OCI-LY3 (cell line): ENCODE measurements at regions not wholly inside any gene's neighbourhood (a gene's known extent, or its start where the extent isn't known, plus 50 kb on each side); places are given as distances from the start of the nearest gene placed in this dataset.

Source experiments
- H2AFZ ChIP-seq: fragments of 200-600, 300-600 bp; shearing (Covaris generic); 2 replicates; pipeline ENCODE4 v1.6.0; 2014; ENCODE audit warnings: antibody characterized with exemption, low read depth, low read length
- H3K27ac ChIP-seq: fragments of 200-600, 300-600 bp; sonication (generic); 2 replicates; pipeline ENCODE4 v1.5.1; 2014; ENCODE audit warnings: mild to moderate bottlenecking, low read length, moderate library complexity, mixed read lengths
- H3K27me3 ChIP-seq: fragments of 200-600, 300-600 bp; sonication (generic); 2 replicates; pipeline ENCODE4 v1.6.1; 2014; ENCODE audit warnings: low read depth, low read length, mixed read lengths
- H3K36me3 ChIP-seq: fragments of 200-600, 300-600 bp; sonication (generic); replicated peaks from 2 replicates; pipeline ENCODE3; 2014; ENCODE audit warnings: low read depth, low read length, mixed read lengths
- H3K4me1 ChIP-seq: fragments of 300-600, 200-600 bp; sonication (generic); 2 replicates; pipeline ENCODE4 v1.6.1; 2014; ENCODE audit warnings: low read length, mixed read lengths
- H3K4me2 ChIP-seq: fragments of 200-600, 300-600 bp; sonication (generic); 2 replicates; pipeline ENCODE4 v1.6.1; 2014; ENCODE audit warnings: low read length, mixed read lengths
- H3K4me3 ChIP-seq: fragments of 300-600, 200-600 bp; sonication (generic); 2 replicates; pipeline ENCODE4 v1.5.1; 2014; ENCODE audit warnings: antibody characterized with exemption, mild to moderate bottlenecking, low read length, moderate library complexity
- H3K79me2 ChIP-seq: fragments of 300-600, 200-600 bp; shearing (Covaris generic); 2 replicates; pipeline ENCODE4 v1.6.1; 2014; ENCODE audit warnings: mild to moderate bottlenecking, low read length, mixed read lengths
- H3K9ac ChIP-seq: fragments of 300-600, 200-600 bp; shearing (Covaris generic); 2 replicates; pipeline ENCODE4 v1.6.0; 2014; ENCODE audit warnings: mild to moderate bottlenecking, low read length, moderate library complexity
- H3K9me3 ChIP-seq: fragments of 200-600, 300-600 bp; shearing (Covaris generic); 2 replicates; pipeline ENCODE4 v1.6.1; 2014; ENCODE audit warnings: low read length, mixed read lengths; ENCODE audit not compliant: insufficient read depth
- H4K20me1 ChIP-seq: fragments of 200-600, 300-600 bp; sonication (generic); 2 replicates; pipeline ENCODE4 v1.6.1; 2016; ENCODE audit warnings: low read length, mixed read lengths; ENCODE audit not compliant: insufficient read depth
- CTCF ChIP-seq: fragments of 200-600, 300-600 bp; sonication (generic); IDR thresholded peaks from 2 replicates; pipeline ENCODE4 v1.5.1; 2014; ENCODE audit warnings: antibody characterized with exemption, low read length, low read depth
- EZH2phosphoT487 ChIP-seq: fragments of 200-600 bp; shearing (Covaris generic); IDR thresholded peaks from 2 replicates; pipeline ENCODE4 v1.6.1; 2018; ENCODE audit warnings: antibody characterized with exemption, mixed run types, low read depth

- Histone ChIP-seq H3K79me2 (peaks cover 22% of the 10 kb centered on the region), H3K4me3 (no peak overlapping the region), H4K20me1 (no peaks in the 10 kb centered on the region), H3K27ac (no peak overlapping the region), H2AFZ (no peak overlapping the region), H3K27me3 (no peaks in the 10 kb centered on the region), H3K4me1 (peaks cover 32% of the 10 kb centered on the region), H3K9me3 (no peaks in the 10 kb centered on the region), H3K4me2 (no peak overlapping the region), H3K9ac (no peak overlapping the region), H3K36me3 (no peaks in the 10 kb centered on the region)
- TF ChIP-seq EZH2phosphoT487, result no peak
- no peak for TF ChIP-seq CTCF
Observed at GRCh38 chr12:46518729-46519128, 146.2 kb upstream of the SLC38A2 start.

GRCh38 chr12:46518169-46518568 is 145.6 kb upstream of the SLC38A2 start:
- peak overlapping the region; percentile 60; the same call in 1 of the 2 replicates for H3K4me2 ChIP-seq
- H2AFZ ChIP-seq, result no peak overlapping the region
- H3K9ac ChIP-seq, result no peak overlapping the region; the same call in 1 of the 2 replicates
- no peaks in the 10 kb centered on the region for H3K27me3 ChIP-seq
- TF ChIP-seq EZH2phosphoT487 (no peak), CTCF (no peak)
- no peaks in the 10 kb centered on the region for H4K20me1 ChIP-seq
- H3K4me1 ChIP-seq, result peaks cover 32% of the 10 kb centered on the region
- H3K36me3 ChIP-seq, result no peaks in the 10 kb centered on the region
- peaks cover 22% of the 10 kb centered on the region for H3K79me2 ChIP-seq
- H3K9me3 ChIP-seq, result no peaks in the 10 kb centered on the region
- peak overlapping the region; percentile 75 for H3K27ac ChIP-seq
- H3K4me3 ChIP-seq, result no peak overlapping the region

DNA sequence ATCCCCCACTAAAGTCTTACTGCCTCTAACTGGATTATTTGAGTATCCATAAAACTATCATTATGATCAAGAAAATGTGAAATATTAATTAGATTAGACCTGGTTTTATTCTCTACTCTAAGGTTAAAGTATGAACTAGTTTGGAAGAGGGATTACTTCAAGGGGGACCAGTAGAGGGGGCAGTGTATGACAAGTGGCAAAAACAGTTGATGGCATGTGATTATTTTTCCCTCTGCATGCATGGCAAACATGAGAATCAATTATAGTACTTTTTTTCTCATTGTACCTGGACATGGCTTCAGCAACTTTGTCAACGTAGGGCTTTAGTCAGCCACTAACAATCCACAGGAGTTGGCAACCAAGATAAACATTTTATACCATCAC is 145.0 kb upstream of the SLC38A2 start:
- peaks cover 32% of the 10 kb centered on the region for H3K4me1 ChIP-seq
- no peak overlapping the region for H2AFZ ChIP-seq
- peak overlapping the region; percentile 55 for H3K4me3 ChIP-seq
- no peaks in the 10 kb centered on the region for H3K9me3 ChIP-seq
- no peak for TF ChIP-seq EZH2phosphoT487
- TF ChIP-seq CTCF, result peak; percentile 64
- H3K9ac ChIP-seq, result peak overlapping the region; percentile 41; the same call in 1 of the 2 replicates
- H3K79me2 ChIP-seq, result peaks cover 22% of the 10 kb centered on the region
- peak overlapping the region; percentile 75 for H3K27ac ChIP-seq
- peak overlapping the region; percentile 60 for H3K4me2 ChIP-seq
- no peaks in the 10 kb centered on the region for H3K27me3 ChIP-seq
- no peaks in the 10 kb centered on the region for H4K20me1 ChIP-seq
- H3K36me3 ChIP-seq, result no peaks in the 10 kb centered on the region

DNA sequence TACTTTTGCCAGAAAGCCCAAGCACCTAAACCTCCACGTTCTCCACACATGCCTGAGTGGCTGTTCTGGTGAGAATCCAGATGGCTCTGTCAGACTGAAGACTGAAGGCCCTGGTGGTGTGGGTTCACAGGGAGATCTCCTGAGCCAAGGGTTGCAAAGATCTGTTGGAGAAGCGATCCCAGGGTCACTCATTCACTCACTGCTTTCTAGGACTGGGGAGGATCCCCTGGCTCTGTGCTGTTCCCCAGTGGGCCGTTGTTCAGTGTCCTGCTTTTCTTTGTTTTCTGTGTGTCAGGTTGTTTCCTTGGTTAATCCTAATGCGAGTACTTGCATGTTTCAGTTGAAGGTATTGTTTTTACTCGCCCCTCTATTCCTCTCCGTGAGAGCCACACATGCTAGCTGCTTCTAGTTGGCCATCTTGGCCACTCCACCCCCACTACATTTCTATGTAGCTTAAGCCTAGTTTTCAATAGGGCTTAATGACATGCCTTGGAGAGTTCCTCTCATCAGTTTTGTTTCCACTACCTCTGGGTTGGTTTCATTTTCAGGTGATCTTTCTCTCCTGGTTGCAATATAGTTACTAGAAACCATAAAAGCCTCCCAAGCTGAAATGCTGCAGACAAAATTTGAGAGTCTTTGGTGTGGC is 144.5 kb upstream of the SLC38A2 start:
- Histone ChIP-seq H3K4me1 (peaks cover 32% of the 10 kb centered on the region), H3K9ac (peak overlapping the region; percentile 51; the same call in 1 of the 2 replicates), H3K27me3 (no peaks in the 10 kb centered on the region), H2AFZ (no peak overlapping the region), H3K27ac (peak overlapping the region; percentile 75), H4K20me1 (no peaks in the 10 kb centered on the region), H3K79me2 (peaks cover 22% of the 10 kb centered on the region), H3K4me2 (peak overlapping the region; percentile 60), H3K36me3 (no peaks in the 10 kb centered on the region), H3K9me3 (no peaks in the 10 kb centered on the region), H3K4me3 (peak overlapping the region; percentile 55)
- TF ChIP-seq CTCF, result no peak
- no peak for TF ChIP-seq EZH2phosphoT487
